ENCODE measurements at regions not wholly inside any gene's neighbourhood (a gene's known extent, or its start where the extent isn't known, plus 50 kb on each side); places are given as distances from the start of the nearest gene placed in this dataset.

- Histone ChIP-seq H3K9ac (ENCODE audit: low read length) (no peak overlapping the region), H3K4me2 (ENCODE audit: low read depth, low read length) (no peak overlapping the region), H3K27ac (ENCODE audit: low read length) (no peak overlapping the region), H3K4me1 (ENCODE audit: low read length) (no peaks in the 10 kb centered on the region), H3K4me3 (ENCODE audit: low read length) (no peak overlapping the region), H3K9me2 (replicated peaks; ENCODE audit: insufficient read depth, low read length) (no peaks in the 10 kb centered on the region), H2AFZ (ENCODE audit: low read length) (no peak overlapping the region), H3K27me3 (replicated peaks; ENCODE audit: insufficient read depth, low read length) (no peaks in the 10 kb centered on the region), H3K79me2 (ENCODE audit: low read length) (peaks cover 52% of the 10 kb centered on the region), H4K20me1 (ENCODE audit: insufficient read depth, low read length) (peaks cover 4% of the 10 kb centered on the region; the same call in 1 of the 2 replicates), H3K36me3 (replicated peaks; ENCODE audit: insufficient read depth, low read length) (peaks cover 12% of the 10 kb centered on the region; the same call in 1 of the 2 replicates), H3F3A (ENCODE audit: insufficient read depth, low read length) (no peaks in the 10 kb centered on the region), H3K9me3 (replicated peaks; ENCODE audit: insufficient read depth, low read length) (no peaks in the 10 kb centered on the region)
- TF ChIP-seq EZH2phosphoT487 (IDR thresholded peaks at IDR 0.05; ENCODE audit: low read length) (no peak), EZH2 (optimal IDR thresholded peaks at IDR 0.05; ENCODE audit: low read depth, low read length) (no peak), CTCF (IDR thresholded peaks at IDR 0.05; ENCODE audit: low read length) (no peak)
- no peak for DNase-seq
These were observed 154.0 kb upstream of the KLF14 start for GRCh38 chr7:130887957-130888371.

DNA sequence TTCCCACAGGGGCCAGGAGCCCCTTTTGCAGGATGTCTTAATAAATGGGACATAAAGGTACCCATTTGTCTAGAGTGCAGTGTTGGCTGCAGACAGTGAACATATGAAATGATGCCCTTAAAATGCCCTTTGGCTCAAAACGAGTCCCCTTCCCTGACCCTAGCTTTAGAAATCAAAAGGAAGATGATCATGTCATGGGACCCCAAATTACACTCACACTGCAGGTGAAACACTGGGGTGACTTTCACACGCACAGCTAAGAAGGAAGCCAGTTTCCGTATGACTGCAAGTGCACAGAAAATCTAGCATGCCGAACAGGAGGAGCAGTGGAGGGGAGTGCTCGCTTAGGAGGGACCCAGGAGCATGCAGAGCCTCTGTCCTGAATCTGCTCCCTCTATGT, 154.5 kb upstream of the KLF14 start:
- DNase-seq: no peak
- Histone ChIP-seq H3K27ac (ENCODE audit: low read length) (no peak overlapping the region), H3K9ac (ENCODE audit: low read length) (no peak overlapping the region), H2AFZ (ENCODE audit: low read length) (no peak overlapping the region), H3K9me2 (replicated peaks; ENCODE audit: insufficient read depth, low read length) (no peaks in the 10 kb centered on the region), H4K20me1 (ENCODE audit: insufficient read depth, low read length) (peaks cover 4% of the 10 kb centered on the region; the same call in 1 of the 2 replicates), H3K9me3 (replicated peaks; ENCODE audit: insufficient read depth, low read length) (no peaks in the 10 kb centered on the region), H3K36me3 (replicated peaks; ENCODE audit: insufficient read depth, low read length) (peaks cover 12% of the 10 kb centered on the region; the same call in 1 of the 2 replicates), H3K4me2 (ENCODE audit: low read depth, low read length) (no peak overlapping the region), H3K27me3 (replicated peaks; ENCODE audit: insufficient read depth, low read length) (no peaks in the 10 kb centered on the region), H3K79me2 (ENCODE audit: low read length) (peaks cover 54% of the 10 kb centered on the region), H3F3A (ENCODE audit: insufficient read depth, low read length) (no peaks in the 10 kb centered on the region), H3K4me1 (ENCODE audit: low read length) (no peaks in the 10 kb centered on the region), H3K4me3 (ENCODE audit: low read length) (no peak overlapping the region)
- TF ChIP-seq CTCF (IDR thresholded peaks at IDR 0.05; ENCODE audit: low read length): no peak
- no peak for TF ChIP-seq EZH2phosphoT487 (IDR thresholded peaks at IDR 0.05; ENCODE audit: low read length)
- no peak for TF ChIP-seq EZH2 (optimal IDR thresholded peaks at IDR 0.05; ENCODE audit: low read depth, low read length)

DNA sequence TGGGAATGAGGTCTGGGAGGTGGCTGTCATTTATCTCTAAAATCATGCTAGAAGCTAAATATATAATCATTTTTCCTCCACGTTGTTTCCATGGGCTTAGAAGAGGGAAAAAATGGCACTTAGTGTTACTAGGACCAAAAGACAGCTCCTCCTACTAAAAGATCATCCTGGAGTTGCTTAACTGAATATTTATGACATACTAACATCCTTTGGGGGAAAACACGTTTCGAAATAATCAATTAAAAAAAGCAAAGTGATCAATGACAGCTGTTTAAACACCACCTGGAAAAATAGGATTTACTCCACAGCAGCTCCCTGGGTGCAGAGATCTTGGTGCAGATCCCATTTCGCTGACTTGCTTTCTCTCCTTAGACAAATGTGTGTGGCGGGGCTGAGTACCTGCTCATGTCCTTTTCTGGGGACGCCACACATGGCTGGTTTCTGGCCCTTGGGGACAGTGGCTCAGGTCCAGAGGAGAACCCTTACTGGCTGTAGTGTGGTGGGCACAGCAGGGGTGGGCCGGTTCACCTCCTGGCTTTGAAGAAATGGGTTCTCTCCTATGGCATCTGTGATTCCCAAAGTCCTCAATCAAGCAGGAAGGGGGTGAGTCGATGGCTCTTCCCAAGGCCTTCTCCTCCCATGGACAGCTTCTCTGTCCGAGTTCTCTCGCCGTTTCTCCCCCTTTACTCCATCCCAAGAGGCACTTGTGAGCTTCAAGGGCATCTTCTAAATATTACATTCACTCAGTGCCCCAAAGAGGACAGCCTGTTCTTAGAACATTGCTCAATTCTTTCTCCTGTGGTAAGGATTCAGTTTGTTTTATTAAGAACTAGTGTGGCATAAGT, 156.4 kb upstream of the KLF14 start:
- Histone ChIP-seq H3K4me1 (ENCODE audit: low read length) (no peaks in the 10 kb centered on the region), H3K4me3 (ENCODE audit: low read length) (no peak overlapping the region), H3K9me2 (replicated peaks; ENCODE audit: insufficient read depth, low read length) (no peaks in the 10 kb centered on the region), H3K9ac (ENCODE audit: low read length) (no peak overlapping the region), H3K4me2 (ENCODE audit: low read depth, low read length) (no peak overlapping the region), H3K27me3 (replicated peaks; ENCODE audit: insufficient read depth, low read length) (no peaks in the 10 kb centered on the region), H3K36me3 (replicated peaks; ENCODE audit: insufficient read depth, low read length) (no peaks in the 10 kb centered on the region), H4K20me1 (ENCODE audit: insufficient read depth, low read length) (no peaks in the 10 kb centered on the region), H3K27ac (ENCODE audit: low read length) (no peak overlapping the region), H2AFZ (ENCODE audit: low read length) (no peak overlapping the region), H3K9me3 (replicated peaks; ENCODE audit: insufficient read depth, low read length) (no peaks in the 10 kb centered on the region), H3F3A (ENCODE audit: insufficient read depth, low read length) (no peaks in the 10 kb centered on the region), H3K79me2 (ENCODE audit: low read length) (peaks cover 62% of the 10 kb centered on the region)
- DNase-seq: no peak
- no peak for TF ChIP-seq CTCF (IDR thresholded peaks at IDR 0.05; ENCODE audit: low read length)
- no peak for TF ChIP-seq EZH2 (optimal IDR thresholded peaks at IDR 0.05; ENCODE audit: low read depth, low read length)
- TF ChIP-seq EZH2phosphoT487 (IDR thresholded peaks at IDR 0.05; ENCODE audit: low read length): no peak
